ENCODE measurements at regions not wholly inside any gene's neighbourhood (a gene's known extent, or its start where the extent isn't known, plus 50 kb on each side); places are given as distances from the start of the nearest gene placed in this dataset.
"Not testable (repeated sequence)": the region's sequence is repeated elsewhere in the genome, so short reads cannot be mapped to it uniquely, and the experiment has no call there.

- Histone ChIP-seq H3K27ac (no peak overlapping the region), H3K36me3 (replicated peaks in 1 of 2; ENCODE audit: insufficient read depth in 1 of 2, low read depth in 2 of 2) (no peaks in the 10 kb centered on the region), H3K27me3 (no peaks in the 10 kb centered on the region), H3K4me1 (peaks cover 6% of the 10 kb centered on the region), H3K4me3 (no peak overlapping the region), H3K9me3 (no peaks in the 10 kb centered on the region)
- no peak for ATAC-seq
- intact Hi-C loops (cut with DNase I): no loop called here
- TF ChIP-seq, protein P1, sequence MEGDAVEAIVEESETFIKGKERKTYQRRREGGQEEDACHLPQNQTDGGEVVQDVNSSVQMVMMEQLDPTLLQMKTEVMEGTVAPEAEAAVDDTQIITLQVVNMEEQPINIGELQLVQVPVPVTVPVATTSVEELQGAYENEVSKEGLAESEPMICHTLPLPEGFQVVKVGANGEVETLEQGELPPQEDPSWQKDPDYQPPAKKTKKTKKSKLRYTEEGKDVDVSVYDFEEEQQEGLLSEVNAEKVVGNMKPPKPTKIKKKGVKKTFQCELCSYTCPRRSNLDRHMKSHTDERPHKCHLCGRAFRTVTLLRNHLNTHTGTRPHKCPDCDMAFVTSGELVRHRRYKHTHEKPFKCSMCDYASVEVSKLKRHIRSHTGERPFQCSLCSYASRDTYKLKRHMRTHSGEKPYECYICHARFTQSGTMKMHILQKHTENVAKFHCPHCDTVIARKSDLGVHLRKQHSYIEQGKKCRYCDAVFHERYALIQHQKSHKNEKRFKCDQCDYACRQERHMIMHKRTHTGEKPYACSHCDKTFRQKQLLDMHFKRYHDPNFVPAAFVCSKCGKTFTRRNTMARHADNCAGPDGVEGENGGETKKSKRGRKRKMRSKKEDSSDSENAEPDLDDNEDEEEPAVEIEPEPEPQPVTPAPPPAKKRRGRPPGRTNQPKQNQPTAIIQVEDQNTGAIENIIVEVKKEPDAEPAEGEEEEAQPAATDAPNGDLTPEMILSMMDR (IDR thresholded peaks at IDR 0.05): no peak
- TF ChIP-seq POLR2A (IDR thresholded peaks at IDR 0.05): no peak
- no peak for DNase-seq
Measured at GRCh38 chr4:66930206-66930605, 615.1 kb downstream of the CENPC start.

DNA sequence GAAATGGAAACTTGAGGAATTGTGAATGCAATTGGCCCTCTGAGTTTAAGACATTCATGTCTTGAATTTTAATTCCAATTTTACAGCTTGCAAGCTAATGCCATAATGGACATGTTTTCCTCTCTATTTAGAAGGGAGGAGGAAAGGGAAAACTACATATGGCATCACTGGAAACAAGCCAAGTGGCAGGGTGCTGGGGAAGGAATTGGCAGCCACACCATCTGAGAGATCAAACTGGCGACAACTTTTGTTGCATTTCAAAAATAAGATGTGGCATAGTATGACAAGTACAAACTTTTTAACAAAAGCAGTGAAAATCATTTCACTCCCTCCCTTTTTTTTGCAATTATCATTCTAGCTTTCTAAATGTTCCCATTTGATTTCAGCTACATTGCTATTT lies 615.6 kb downstream of the CENPC start:
- Histone ChIP-seq H3K27ac (no peak overlapping the region), H3K4me1 (peaks cover 6% of the 10 kb centered on the region), H3K4me3 (no peak overlapping the region), H3K27me3 (no peaks in the 10 kb centered on the region), H3K36me3 (replicated peaks in 1 of 2; ENCODE audit: insufficient read depth in 1 of 2, low read depth in 2 of 2) (no peaks in the 10 kb centered on the region), H3K9me3 (no peaks in the 10 kb centered on the region)
- no peak for TF ChIP-seq POLR2A (IDR thresholded peaks at IDR 0.05)
- TF ChIP-seq, protein P1 (IDR thresholded peaks at IDR 0.05): no peak
- DNase-seq (peak in 1 of 4 donors; percentile 22), ATAC-seq (no peak)
- intact Hi-C loops (cut with DNase I): no loop called here
- whole genome bisulfite sequencing, 2 donors: 31 to 44% methylated on average over 1 of the region's 1 CpG

DNA sequence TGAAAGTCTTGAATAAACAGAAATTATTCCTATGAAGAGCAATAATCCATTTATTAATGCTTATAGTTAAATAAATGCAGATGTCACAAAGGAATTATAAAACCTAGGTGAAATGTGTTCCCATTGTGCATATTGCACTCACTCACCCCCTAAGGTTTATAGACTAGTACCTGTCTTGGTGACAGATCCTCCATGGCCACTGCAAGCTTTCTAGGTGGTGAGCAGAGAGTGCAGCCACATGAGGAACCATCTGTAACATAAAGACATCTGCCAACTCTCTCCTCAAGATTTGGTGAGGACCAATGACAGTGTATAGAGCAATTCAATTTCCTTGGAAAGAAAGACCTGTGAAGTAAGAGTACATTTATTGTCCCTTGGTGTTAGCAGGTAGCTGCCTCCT lies 616.4 kb downstream of the CENPC start:
- H3K4me1 ChIP-seq; ATAC-seq; DNase-seq; H3K27ac ChIP-seq; H3K36me3 ChIP-seq (replicated peaks in 1 of 2; ENCODE audit: insufficient read depth in 1 of 2, low read depth in 2 of 2); intact Hi-C loops (cut with DNase I); H3K27me3 ChIP-seq; H3K9me3 ChIP-seq; H3K4me3 ChIP-seq: not testable (repeated sequence)

DNA sequence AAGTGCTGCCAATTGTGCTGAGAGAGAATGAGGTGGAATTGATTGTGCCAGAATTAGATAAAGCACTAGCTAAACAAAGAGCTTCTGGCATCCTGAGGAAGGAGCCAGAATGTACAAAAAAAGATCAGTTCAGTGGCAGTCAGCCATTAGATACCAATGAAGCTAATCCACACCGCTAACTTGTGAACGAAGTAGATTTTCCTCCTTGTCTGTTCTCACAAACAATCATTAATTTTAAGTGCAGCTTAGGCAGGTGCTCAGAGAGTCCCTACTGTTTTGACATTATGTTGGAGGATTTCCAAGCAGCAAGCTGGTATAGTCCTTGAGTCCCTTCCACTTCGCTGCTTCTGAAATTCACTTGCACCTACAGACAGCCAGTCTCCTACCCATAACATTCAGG lies 617.4 kb downstream of the CENPC start:
- TF ChIP-seq, protein P1 (IDR thresholded peaks at IDR 0.05): no peak
- no peak for TF ChIP-seq POLR2A (IDR thresholded peaks at IDR 0.05)
- peaks cover 6% of the 10 kb centered on the region for H3K4me1 ChIP-seq
- H3K27me3 ChIP-seq: no peaks in the 10 kb centered on the region
- 11 to 14% methylated on average over 3 of the region's 3 CpGs for WGBS, 2 donors
- DNase-seq (no peak), ATAC-seq (no peak)
- no peaks in the 10 kb centered on the region for H3K36me3 ChIP-seq (replicated peaks in 1 of 2; ENCODE audit: insufficient read depth in 1 of 2, low read depth in 2 of 2)
- intact Hi-C loops (cut with DNase I): no loop called here
- no peak overlapping the region for H3K4me3 ChIP-seq
- no peak overlapping the region for H3K27ac ChIP-seq
- H3K9me3 ChIP-seq: no peaks in the 10 kb centered on the region

GRCh38 chr4:66926687-66927086 lies 618.6 kb downstream of the CENPC start:
- no peak overlapping the region for H3K27ac ChIP-seq
- H3K27me3 ChIP-seq: no peaks in the 10 kb centered on the region
- peaks cover 6% of the 10 kb centered on the region for H3K4me1 ChIP-seq
- intact Hi-C loops (cut with DNase I): no loop called here
- TF ChIP-seq, protein P1 (IDR thresholded peaks at IDR 0.05): no peak
- TF ChIP-seq POLR2A (IDR thresholded peaks at IDR 0.05): no peak
- H3K36me3 ChIP-seq (replicated peaks in 1 of 2; ENCODE audit: insufficient read depth in 1 of 2, low read depth in 2 of 2): no peaks in the 10 kb centered on the region
- no peak overlapping the region for H3K4me3 ChIP-seq
- DNase-seq (no peak), ATAC-seq (no peak)
- no peaks in the 10 kb centered on the region for H3K9me3 ChIP-seq
- WGBS, 2 donors: 87 to 91% methylated on average over 3 of the region's 3 CpGs
